ENCODE measurements at regions not wholly inside any gene's neighbourhood (a gene's known extent, or its start where the extent isn't known, plus 50 kb on each side); places are given as distances from the start of the nearest gene placed in this dataset.

GRCh38 chr22:49541693-49542230 lies 285.9 kb downstream of the BRD1 start:
- POLR2A ChIA-PET, result no interaction called here
- Histone ChIP-seq H3K4me1 (ENCODE audit: control insufficient read depth, insufficient read depth, low read length) (no peaks in the 10 kb centered on the region), H3K36me3 (ENCODE audit: control insufficient read depth, insufficient read depth, low read length) (no peaks in the 10 kb centered on the region), H3K9me3 (ENCODE audit: control insufficient read depth, insufficient read depth, low read depth, low read length) (no peaks in the 10 kb centered on the region), H3K27ac (ENCODE audit: low read length) (no peak overlapping the region), H3K27me3 (ENCODE audit: control insufficient read depth, insufficient read depth, low read length) (no peaks in the 10 kb centered on the region; the same call in 1 of the 2 replicates), H3K4me3 (ENCODE audit: low read depth in 2 of 2, low read length in 2 of 2) (no peak overlapping the region)
- CTCF ChIA-PET, result no interaction called here
- ATAC-seq (no peak), DNase-seq (ENCODE audit: low read depth, low spot score) (no peak)
- in situ Hi-C loops (cut with HindIII; ENCODE audit: low pct_unique_long_range_greater_than_20kb, low sequenced_read_pairs) (no loop called here), intact Hi-C loops (cut with micrococcal nuclease; ENCODE audit: unreplicated experiment) (no loop called here)
- no peak for TF ChIP-seq CTCF (IDR thresholded peaks at IDR 0.05)
- BruUV-seq (replicated peaks), result no TSS peak

GRCh38 chr22:49540913-49541692 lies 286.6 kb downstream of the BRD1 start:
- H3K27ac ChIP-seq (ENCODE audit: low read length), result no peak overlapping the region
- ChIA-PET CTCF (no interaction called here), POLR2A (no interaction called here)
- intact Hi-C loops (cut with micrococcal nuclease; ENCODE audit: unreplicated experiment), result no loop called here
- BruUV-seq (replicated peaks), result no TSS peak
- no peak for ATAC-seq
- no peak for DNase-seq (ENCODE audit: low read depth, low spot score)
- no peak overlapping the region for H3K4me3 ChIP-seq (ENCODE audit: low read depth in 2 of 2, low read length in 2 of 2)
- in situ Hi-C loops (cut with HindIII; ENCODE audit: low pct_unique_long_range_greater_than_20kb, low sequenced_read_pairs), result no loop called here
- no peaks in the 10 kb centered on the region for H3K36me3 ChIP-seq (ENCODE audit: control insufficient read depth, insufficient read depth, low read length)
- H3K9me3 ChIP-seq (ENCODE audit: control insufficient read depth, insufficient read depth, low read depth, low read length), result no peaks in the 10 kb centered on the region
- H3K27me3 ChIP-seq (ENCODE audit: control insufficient read depth, insufficient read depth, low read length), result no peaks in the 10 kb centered on the region; the same call in 1 of the 2 replicates
- TF ChIP-seq SIN3A (IDR thresholded peaks at IDR 0.05; ENCODE audit: borderline replicate concordance, insufficient read depth, low read depth, low read length) (no peak), POLR2AphosphoS5 (IDR thresholded peaks at IDR 0.05; ENCODE audit: low read depth, low read length) (no peak), CTCF (IDR thresholded peaks at IDR 0.05) (no peak), REST (IDR thresholded peaks at IDR 0.05; ENCODE audit: insufficient read depth in 1 of 2, low read depth in 2 of 2, low read length in 1 of 2) (no peak), TCF7L2 (IDR thresholded peaks at IDR 0.05; ENCODE audit: low read depth, low read length) (no peak)
- no peaks in the 10 kb centered on the region for H3K4me1 ChIP-seq (ENCODE audit: control insufficient read depth, insufficient read depth, low read length)

Measured in Panc1 (cell line).